ENCODE measurements at regions not wholly inside any gene's neighbourhood (a gene's known extent, or its start where the extent isn't known, plus 50 kb on each side); places are given as distances from the start of the nearest gene placed in this dataset.

- CTCF ChIA-PET = no interaction called here
- no peak for TF ChIP-seq ZBTB8A (tag by site-specific recombination; IDR thresholded peaks at IDR 0.05)
- TF ChIP-seq ZNF26 (tag by site-specific recombination; IDR thresholded peaks at IDR 0.05) = no peak
- no peak for TF ChIP-seq WT1 (tag by site-specific recombination; IDR thresholded peaks at IDR 0.05)
- TF ChIP-seq ZNF449 (tag by site-specific recombination; IDR thresholded peaks at IDR 0.05) = no peak
- no peak for TF ChIP-seq ZNF140 (tag by site-specific recombination; IDR thresholded peaks at IDR 0.05)
- TF ChIP-seq ZNF514 (tag by site-specific recombination; IDR thresholded peaks at IDR 0.05) = no peak
- TF ChIP-seq GLIS1 (tag by site-specific recombination; IDR thresholded peaks at IDR 0.05) = no peak
- TF ChIP-seq SALL2 (tag by site-specific recombination; IDR thresholded peaks at IDR 0.05; ENCODE audit: borderline replicate concordance) = no peak
- H3K9me3 ChIP-seq (ENCODE audit: control insufficient read depth, insufficient read depth, low read depth, low read length) = no peaks in the 10 kb centered on the region
Measured at GRCh38 chr13:58083064-58083463, 451.5 kb downstream of the PCDH17 start.

GRCh38 chr13:58085274-58085673 lies 453.7 kb downstream of the PCDH17 start:
- TF ChIP-seq ZSCAN30 (tag by site-specific recombination; IDR thresholded peaks at IDR 0.05) = no peak
- TF ChIP-seq ZNF26 (tag by site-specific recombination; IDR thresholded peaks at IDR 0.05) = no peak
- no peak for TF ChIP-seq ZNF37A (tag by site-specific recombination; IDR thresholded peaks at IDR 0.05)
- TF ChIP-seq ZNF560 (tag by site-specific recombination; IDR thresholded peaks at IDR 0.05; ENCODE audit: borderline replicate concordance) = no peak
- TF ChIP-seq ZNF785 (tag by site-specific recombination; IDR thresholded peaks at IDR 0.05) = no peak
- no peak for TF ChIP-seq SP3 (tag by site-specific recombination; IDR thresholded peaks at IDR 0.05)
- no peak for TF ChIP-seq ZNF529 (tag by site-specific recombination; IDR thresholded peaks at IDR 0.05; ENCODE audit: insufficient replicate concordance)
- no peak for TF ChIP-seq GLIS1 (tag by site-specific recombination; IDR thresholded peaks at IDR 0.05)
- TF ChIP-seq ZBTB8A (tag by site-specific recombination; IDR thresholded peaks at IDR 0.05) = no peak
- TF ChIP-seq SCRT1 (tag by site-specific recombination; IDR thresholded peaks at IDR 0.05; ENCODE audit: borderline replicate concordance) = no peak
- no peak for TF ChIP-seq GFI1B (tag by site-specific recombination; IDR thresholded peaks at IDR 0.05)
- no peaks in the 10 kb centered on the region for H3K36me3 ChIP-seq (ENCODE audit: control insufficient read depth in 2 of 2, insufficient read depth in 1 of 2, low read length in 2 of 2)
- no peak overlapping the region for H3K27ac ChIP-seq (ENCODE audit: extremely low read depth, low read depth, low read length)
- ChIA-PET POLR2A (no interaction called here), CTCF (no interaction called here)
- H3K4me3 ChIP-seq (ENCODE audit: low read depth, low read length) = no peak overlapping the region
- H3K4me1 ChIP-seq (ENCODE audit: control insufficient read depth, insufficient read depth, low read length) = no peaks in the 10 kb centered on the region
- no peaks in the 10 kb centered on the region for H3K9me3 ChIP-seq (ENCODE audit: control insufficient read depth, insufficient read depth, low read depth, low read length)

More at GRCh38 chr13:58083064-58083463, 451.5 kb downstream of the PCDH17 start:
- Histone ChIP-seq H3K4me3 (ENCODE audit: low read depth, low read length) (no peak overlapping the region), H3K36me3 (ENCODE audit: control insufficient read depth in 2 of 2, insufficient read depth in 1 of 2, low read length in 2 of 2) (no peaks in the 10 kb centered on the region), H3K27ac (ENCODE audit: extremely low read depth, low read depth, low read length) (no peak overlapping the region), H3K4me1 (ENCODE audit: control insufficient read depth, insufficient read depth, low read length) (no peaks in the 10 kb centered on the region)
- POLR2A ChIA-PET = no interaction called here

- H3K36me3 ChIP-seq (ENCODE audit: control insufficient read depth in 2 of 2, insufficient read depth in 1 of 2, low read length in 2 of 2) = no peaks in the 10 kb centered on the region
- no peak overlapping the region for H3K4me3 ChIP-seq (ENCODE audit: low read depth, low read length)
- POLR2A ChIA-PET = no interaction called here
- CTCF ChIA-PET = no interaction called here
- no peaks in the 10 kb centered on the region for H3K4me1 ChIP-seq (ENCODE audit: control insufficient read depth, insufficient read depth, low read length)
- TF ChIP-seq ZNF404 (tag by site-specific recombination; IDR thresholded peaks at IDR 0.05) (no peak), ZNF692 (tag by site-specific recombination; IDR thresholded peaks at IDR 0.05) (no peak), HOXA7 (CRISPR knock-in tag; IDR thresholded peaks at IDR 0.05; ENCODE audit: borderline replicate concordance) (no peak), TCF7L2 (IDR thresholded peaks at IDR 0.05; ENCODE audit: borderline replicate concordance, low read depth, low read length) (no peak), TRIM28 (IDR thresholded peaks at IDR 0.05; ENCODE audit: borderline replicate concordance, low read length) (no peak), ZNF707 (tag by site-specific recombination; IDR thresholded peaks at IDR 0.05) (no peak), ZNF37A (tag by site-specific recombination; IDR thresholded peaks at IDR 0.05) (no peak)
- no peak overlapping the region for H3K27ac ChIP-seq (ENCODE audit: extremely low read depth, low read depth, low read length)
- no peaks in the 10 kb centered on the region for H3K9me3 ChIP-seq (ENCODE audit: control insufficient read depth, insufficient read depth, low read depth, low read length)
Measured at GRCh38 chr13:58085819-58086218, 454.3 kb downstream of the PCDH17 start.

Data from HEK293 (cell line).